Breast epithelium (tissue), 4 donors: ENCODE measurements at regions not wholly inside any gene's neighbourhood (a gene's known extent, or its start where the extent isn't known, plus 50 kb on each side); places are given as distances from the start of the nearest gene placed in this dataset.
"Not testable (repeated sequence)": the region's sequence is repeated elsewhere in the genome, so short reads cannot be mapped to it uniquely, and the experiment has no call there.

ENCODE experiments used
- DNase-seq, 2 donors: peaks; one replicate each; pipeline ENCODE4 v3.0.0-alpha.2; 2019; ENCODE audit warnings: low spot score in 2 of 2
- H3K27ac ChIP-seq, 2 donors: fragments of 200-600 bp; sonication (generic) in 1 of 2; one replicate each; pipeline ENCODE4 v1.5.1; 2016 to 2019; ENCODE audit warnings: mild to moderate bottlenecking in 1 of 2
- H3K27me3 ChIP-seq, 2 donors: fragments of 200-600 bp; sonication (generic) in 1 of 2; one replicate each; pipeline versions ENCODE4 v1.5.1 to v1.6.0; 2017 to 2019; ENCODE audit warnings: control low read depth in 1 of 2, mild to moderate bottlenecking in 1 of 2
- H3K36me3 ChIP-seq: fragments of 200-600 bp; one replicate; pipeline ENCODE4 v1.5.1; 2019
- H3K4me1 ChIP-seq, 2 donors: fragments of 200-600 bp; sonication (generic); one replicate each; pipeline ENCODE4 v1.5.1; 2016 to 2019; ENCODE audit warnings: control low read depth in 1 of 2
- H3K4me3 ChIP-seq, 3 donors: fragments of 200-600 bp; sonication (generic); 1 replicate in 2 of 3; 2 replicates in 1 of 3; pipeline ENCODE4 v1.5.1; 2016 to 2019; ENCODE audit warnings: mild to moderate bottlenecking in 3 of 3, moderate library complexity in 2 of 3
- H3K9me3 ChIP-seq, 2 donors: fragments of 200-600 bp; sonication (generic) in 1 of 2; one replicate each; pipeline ENCODE4 v1.5.1; 2016 to 2019; ENCODE audit warnings: control low read depth in 1 of 2
- POLR2A ChIP-seq: fragments of 450-650 bp; IDR thresholded peaks from one replicate; pipeline ENCODE4 v1.6.1; 2016; ENCODE audit warnings: antibody characterized with exemption, mild to moderate bottlenecking, moderate library complexity
- POLR2AphosphoS5 ChIP-seq, 3 donors: sonication (generic); formaldehyde crosslinking; IDR thresholded peaks; one replicate each; pipeline ENCODE4 v1.6.1; 2017; ENCODE audit warnings: antibody characterized with exemption in 3 of 3
- intact Hi-C: fragments of 100-400 bp; cut with DNase I; formaldehyde crosslinking; loops from one replicate; pipeline ENCODE4 v1.15.1; 2023; ENCODE audit warnings: low total_unique reads
- TF ChIP-seq, protein P1 (sequence below), 3 donors: fragments of 450-650 bp; IDR thresholded peaks; one replicate each; pipeline ENCODE4 v1.5.1; 2016 to 2017; ENCODE audit warnings: antibody characterized with exemption in 3 of 3, mild to moderate bottlenecking in 3 of 3, moderate library complexity in 3 of 3

- Histone ChIP-seq H3K36me3 (no peaks in the 10 kb centered on the region), H3K4me3 (no peak overlapping the region), H3K4me1 (no peaks in the 10 kb centered on the region), H3K9me3 (no peaks in the 10 kb centered on the region), H3K27me3 (peaks cover 0 to 6% of the 10 kb centered on the region in 2 donors), H3K27ac (no peak overlapping the region)
- DNase-seq, result no peak
- intact Hi-C loops, result no loop called here
- TF ChIP-seq, protein P1, sequence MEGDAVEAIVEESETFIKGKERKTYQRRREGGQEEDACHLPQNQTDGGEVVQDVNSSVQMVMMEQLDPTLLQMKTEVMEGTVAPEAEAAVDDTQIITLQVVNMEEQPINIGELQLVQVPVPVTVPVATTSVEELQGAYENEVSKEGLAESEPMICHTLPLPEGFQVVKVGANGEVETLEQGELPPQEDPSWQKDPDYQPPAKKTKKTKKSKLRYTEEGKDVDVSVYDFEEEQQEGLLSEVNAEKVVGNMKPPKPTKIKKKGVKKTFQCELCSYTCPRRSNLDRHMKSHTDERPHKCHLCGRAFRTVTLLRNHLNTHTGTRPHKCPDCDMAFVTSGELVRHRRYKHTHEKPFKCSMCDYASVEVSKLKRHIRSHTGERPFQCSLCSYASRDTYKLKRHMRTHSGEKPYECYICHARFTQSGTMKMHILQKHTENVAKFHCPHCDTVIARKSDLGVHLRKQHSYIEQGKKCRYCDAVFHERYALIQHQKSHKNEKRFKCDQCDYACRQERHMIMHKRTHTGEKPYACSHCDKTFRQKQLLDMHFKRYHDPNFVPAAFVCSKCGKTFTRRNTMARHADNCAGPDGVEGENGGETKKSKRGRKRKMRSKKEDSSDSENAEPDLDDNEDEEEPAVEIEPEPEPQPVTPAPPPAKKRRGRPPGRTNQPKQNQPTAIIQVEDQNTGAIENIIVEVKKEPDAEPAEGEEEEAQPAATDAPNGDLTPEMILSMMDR (IDR thresholded peaks at IDR 0.05), result no peak
- TF ChIP-seq POLR2AphosphoS5 (IDR thresholded peaks at IDR 0.05) (no peak), POLR2A (no peak)
Observed at GRCh38 chr6:167405778-167406532, 81.1 kb downstream of the TTLL2 start.

- H3K4me1 ChIP-seq, DNase-seq, H3K27ac ChIP-seq, intact Hi-C loops, H3K4me3 ChIP-seq, H3K27me3 ChIP-seq, H3K9me3 ChIP-seq, H3K36me3 ChIP-seq: not testable (repeated sequence)
Observed at GRCh38 chr6:167406533-167407238, 81.8 kb downstream of the TTLL2 start.

DNA sequence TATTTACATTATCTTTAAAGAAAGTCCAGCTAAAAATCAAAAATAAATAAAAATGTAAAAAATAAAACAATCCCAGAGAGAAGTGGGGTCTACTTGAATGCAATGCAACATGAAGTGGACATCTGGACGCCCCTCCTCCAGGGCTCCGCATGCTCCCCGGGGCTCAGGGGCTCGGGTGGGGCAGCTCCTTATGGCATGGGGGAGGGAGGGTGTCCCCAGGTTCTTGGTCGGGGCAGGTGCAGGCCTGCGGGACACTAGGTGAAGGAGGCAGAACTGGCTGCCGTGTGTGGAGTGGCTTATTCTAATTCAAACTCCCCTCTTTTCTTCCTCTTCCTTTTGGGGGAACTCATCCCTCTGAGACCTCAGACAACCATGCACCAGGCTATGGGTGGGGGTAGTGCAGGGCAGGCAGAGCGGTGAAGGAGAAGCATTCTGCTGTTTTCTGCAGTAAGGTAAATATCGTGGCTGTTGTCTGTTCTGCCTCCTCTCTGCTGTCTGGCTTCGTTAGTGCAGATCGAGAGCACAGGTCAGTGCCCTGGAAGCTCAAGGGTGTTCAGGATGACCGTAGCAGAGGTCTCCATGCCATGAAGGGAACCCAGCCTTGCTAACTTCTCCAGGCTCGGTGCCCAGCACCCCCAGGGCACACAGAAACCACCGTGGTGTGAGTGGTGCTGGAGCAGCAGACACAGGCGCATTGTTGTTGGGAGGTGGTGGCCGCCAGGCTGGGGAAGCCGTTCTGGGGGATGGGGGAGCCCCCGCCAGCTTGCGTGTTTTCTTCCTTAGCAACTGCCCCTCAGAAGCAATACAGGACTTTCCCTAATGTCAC is 82.6 kb downstream of the TTLL2 start:
- no peaks in the 10 kb centered on the region for H3K4me1 ChIP-seq
- intact Hi-C loops, result no loop called here
- no peaks in the 10 kb centered on the region for H3K36me3 ChIP-seq
- H3K27me3 ChIP-seq, result peaks cover 0 to 6% of the 10 kb centered on the region in 2 donors
- H3K9me3 ChIP-seq, result no peaks in the 10 kb centered on the region
- no peak overlapping the region for H3K4me3 ChIP-seq
- no peak overlapping the region for H3K27ac ChIP-seq
- no peak for DNase-seq
- TF ChIP-seq, protein P1 (IDR thresholded peaks at IDR 0.05), result no peak
- TF ChIP-seq POLR2A, result no peak
- TF ChIP-seq POLR2AphosphoS5 (IDR thresholded peaks at IDR 0.05), result no peak

DNA sequence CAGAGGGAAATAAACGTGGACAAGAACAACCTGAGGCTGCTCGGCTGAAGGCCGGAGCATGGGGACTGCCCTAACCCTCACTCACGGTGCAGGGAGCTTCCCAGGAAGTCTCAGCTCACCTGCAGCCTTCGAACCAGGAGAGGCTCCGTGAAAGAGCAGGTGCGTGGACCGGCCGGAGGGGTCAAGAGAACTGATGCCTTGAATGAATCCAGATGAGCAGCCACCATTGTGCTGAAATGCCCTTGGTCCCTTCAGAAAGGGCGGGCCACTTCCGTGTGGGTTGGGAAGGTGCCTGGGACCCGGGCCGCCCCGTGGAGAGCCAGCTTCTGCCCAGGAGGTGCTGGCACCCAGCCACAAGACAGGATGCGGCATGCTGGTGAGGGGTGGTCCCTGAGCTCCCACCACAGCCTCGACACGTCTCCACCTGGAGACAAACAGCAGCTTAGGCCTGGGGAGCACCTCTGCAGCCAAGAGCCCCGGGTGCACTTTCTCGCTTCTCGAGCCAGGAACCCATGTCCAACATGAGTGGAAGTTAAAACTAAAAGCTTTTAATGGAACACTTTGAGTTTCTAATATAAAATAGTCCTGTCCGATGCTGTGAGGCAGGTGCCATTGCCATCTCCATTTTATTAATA is 83.5 kb downstream of the TTLL2 start:
- no peak overlapping the region for H3K4me3 ChIP-seq
- no peak overlapping the region for H3K27ac ChIP-seq
- peaks cover 0 to 6% of the 10 kb centered on the region in 2 donors for H3K27me3 ChIP-seq
- DNase-seq, result no peak
- H3K9me3 ChIP-seq, result no peaks in the 10 kb centered on the region
- intact Hi-C loops, result no loop called here
- no peaks in the 10 kb centered on the region for H3K4me1 ChIP-seq
- no peaks in the 10 kb centered on the region for H3K36me3 ChIP-seq
- TF ChIP-seq POLR2AphosphoS5 (IDR thresholded peaks at IDR 0.05) (no peak), POLR2A (no peak)
- TF ChIP-seq, protein P1 (IDR thresholded peaks at IDR 0.05), result no peak

DNA sequence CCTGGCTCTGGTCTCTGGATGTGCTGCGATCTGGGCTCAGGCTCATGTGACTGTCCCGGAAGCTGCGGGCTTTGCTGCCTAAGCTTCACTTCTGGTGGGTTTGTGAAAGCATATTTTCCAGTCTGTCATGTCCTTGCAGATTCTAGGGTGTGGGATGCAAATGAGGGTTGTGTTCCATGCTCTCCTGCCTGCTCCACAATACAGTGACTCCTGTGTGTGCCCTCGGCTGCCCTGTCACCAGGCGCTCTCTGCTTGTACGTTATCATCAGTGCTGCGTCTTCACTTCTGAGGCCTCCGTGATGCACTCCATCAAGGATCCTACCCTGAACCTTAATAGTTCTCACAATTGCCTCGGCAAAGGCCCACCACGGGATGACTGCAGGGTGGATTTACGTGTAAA is 84.2 kb downstream of the TTLL2 start:
- intact Hi-C loops, result no loop called here
- Histone ChIP-seq H3K27me3 (peaks cover 0 to 6% of the 10 kb centered on the region in 2 donors), H3K9me3 (no peaks in the 10 kb centered on the region), H3K4me1 (no peaks in the 10 kb centered on the region), H3K27ac (no peak overlapping the region), H3K36me3 (no peaks in the 10 kb centered on the region), H3K4me3 (no peak overlapping the region)
- no peak for DNase-seq
- TF ChIP-seq, protein P1 (IDR thresholded peaks at IDR 0.05), result no peak
- TF ChIP-seq POLR2A (no peak), POLR2AphosphoS5 (IDR thresholded peaks at IDR 0.05) (no peak)
